HG03159 (cell line): ENCODE measurements at regions not wholly inside any gene's neighbourhood (a gene's known extent, or its start where the extent isn't known, plus 50 kb on each side); places are given as distances from the start of the nearest gene placed in this dataset.

Experiments used
- ATAC-seq: cut with Tn5 transposase; IDR thresholded peaks from one replicate; pipeline ENCODE4 v1.9.1; 2021; ENCODE audit warnings: mild to moderate bottlenecking, moderate library complexity; ENCODE audit not compliant: unreplicated experiment

GRCh38 chr6:170048615-170049256 is 242.1 kb downstream of the DLL1 start:
- no peak for ATAC-seq

GRCh38 chr6:170047823-170048222 is 243.1 kb downstream of the DLL1 start:
- ATAC-seq: no peak

GRCh38 chr6:170046791-170047626 is 243.9 kb downstream of the DLL1 start:
- no peak for ATAC-seq

- no peak for ATAC-seq
Measured at GRCh38 chr6:170045981-170046667, 244.8 kb downstream of the DLL1 start.

- no peak for ATAC-seq
Measured at GRCh38 chr6:170045563-170045960, 245.3 kb downstream of the DLL1 start.

- ATAC-seq: no peak
Measured at GRCh38 chr6:170044836-170045562, 245.9 kb downstream of the DLL1 start.

- no peak for ATAC-seq
Measured at GRCh38 chr6:170043881-170044790, 246.7 kb downstream of the DLL1 start.

GRCh38 chr6:170043150-170043819 is 247.6 kb downstream of the DLL1 start:
- no peak for ATAC-seq

GRCh38 chr6:170042596-170043118 is 248.2 kb downstream of the DLL1 start:
- no peak for ATAC-seq

- ATAC-seq: no peak
Measured at GRCh38 chr6:170042123-170042522, 248.8 kb downstream of the DLL1 start.

GRCh38 chr6:170041526-170041925 is 249.4 kb downstream of the DLL1 start:
- ATAC-seq: no peak

GRCh38 chr6:170040906-170041305 is 250.0 kb downstream of the DLL1 start:
- ATAC-seq: no peak

GRCh38 chr6:170040115-170040500 is 250.8 kb downstream of the DLL1 start:
- ATAC-seq: no peak

GRCh38 chr6:170039156-170040114 is 251.4 kb downstream of the DLL1 start:
- no peak for ATAC-seq

GRCh38 chr6:170038708-170039107 is 252.2 kb downstream of the DLL1 start:
- ATAC-seq: no peak

- no peak for ATAC-seq
Measured at GRCh38 chr6:170038251-170038650, 252.6 kb downstream of the DLL1 start.

GRCh38 chr6:170037541-170038250 is 253.2 kb downstream of the DLL1 start:
- ATAC-seq: no peak

- ATAC-seq: no peak
Measured at GRCh38 chr6:170036916-170037315, 254.0 kb downstream of the DLL1 start.
